ENCODE measurements at regions not wholly inside any gene's neighbourhood (a gene's known extent, or its start where the extent isn't known, plus 50 kb on each side); places are given as distances from the start of the nearest gene placed in this dataset.

- Histone ChIP-seq H3K4me3 (no peak overlapping the region), H3K4me1 (no peaks in the 10 kb centered on the region), H3K9me3 (no peaks in the 10 kb centered on the region), H3K27ac (no peak overlapping the region), H3K27me3 (no peaks in the 10 kb centered on the region), H3K36me3 (no peaks in the 10 kb centered on the region)
- no peak for DNase-seq
- intact Hi-C loops (cut with DNase I), result no loop called here
- TF ChIP-seq POLR2A (IDR thresholded peaks at IDR 0.05), result no peak
- 77 to 78% methylated on average over 3 of the region's 3 CpGs for WGBS, 2 donors
Observed at GRCh38 chr2:147603876-147604275, 241.0 kb upstream of the ACVR2A start.

DNA sequence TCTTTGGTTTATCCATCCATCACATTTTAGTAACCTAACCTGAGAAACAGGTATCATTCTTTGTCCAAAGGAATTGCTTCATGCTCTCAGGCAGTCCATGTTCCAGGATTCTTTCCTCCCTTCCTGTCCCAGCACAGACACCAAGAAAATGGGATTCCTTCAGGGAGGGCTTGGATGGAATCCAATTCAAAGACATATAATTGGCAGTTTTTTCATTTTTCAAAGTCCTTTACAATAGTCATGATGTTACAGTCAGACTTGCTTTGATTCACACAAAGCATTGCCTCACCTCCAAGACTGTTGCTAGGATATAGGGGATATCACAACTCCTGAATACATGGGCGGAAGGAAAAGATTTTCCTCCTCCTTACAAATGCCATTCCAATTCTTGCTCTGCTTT, 241.4 kb upstream of the ACVR2A start:
- Histone ChIP-seq H3K36me3 (no peaks in the 10 kb centered on the region), H3K4me1 (no peaks in the 10 kb centered on the region), H3K9me3 (no peaks in the 10 kb centered on the region), H3K4me3 (no peak overlapping the region), H3K27ac (no peak overlapping the region), H3K27me3 (no peaks in the 10 kb centered on the region)
- DNase-seq, result no peak
- intact Hi-C loops (cut with DNase I), result no loop called here
- TF ChIP-seq POLR2AphosphoS5 (IDR thresholded peaks at IDR 0.05) (no peak), EP300 (IDR thresholded peaks at IDR 0.05) (no peak), POLR2A (IDR thresholded peaks at IDR 0.05) (no peak)
- TF ChIP-seq, protein P1, sequence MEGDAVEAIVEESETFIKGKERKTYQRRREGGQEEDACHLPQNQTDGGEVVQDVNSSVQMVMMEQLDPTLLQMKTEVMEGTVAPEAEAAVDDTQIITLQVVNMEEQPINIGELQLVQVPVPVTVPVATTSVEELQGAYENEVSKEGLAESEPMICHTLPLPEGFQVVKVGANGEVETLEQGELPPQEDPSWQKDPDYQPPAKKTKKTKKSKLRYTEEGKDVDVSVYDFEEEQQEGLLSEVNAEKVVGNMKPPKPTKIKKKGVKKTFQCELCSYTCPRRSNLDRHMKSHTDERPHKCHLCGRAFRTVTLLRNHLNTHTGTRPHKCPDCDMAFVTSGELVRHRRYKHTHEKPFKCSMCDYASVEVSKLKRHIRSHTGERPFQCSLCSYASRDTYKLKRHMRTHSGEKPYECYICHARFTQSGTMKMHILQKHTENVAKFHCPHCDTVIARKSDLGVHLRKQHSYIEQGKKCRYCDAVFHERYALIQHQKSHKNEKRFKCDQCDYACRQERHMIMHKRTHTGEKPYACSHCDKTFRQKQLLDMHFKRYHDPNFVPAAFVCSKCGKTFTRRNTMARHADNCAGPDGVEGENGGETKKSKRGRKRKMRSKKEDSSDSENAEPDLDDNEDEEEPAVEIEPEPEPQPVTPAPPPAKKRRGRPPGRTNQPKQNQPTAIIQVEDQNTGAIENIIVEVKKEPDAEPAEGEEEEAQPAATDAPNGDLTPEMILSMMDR (IDR thresholded peaks at IDR 0.05), result no peak
- WGBS, 2 donors, result 94% methylated on average over 1 of the region's 1 CpG

DNA sequence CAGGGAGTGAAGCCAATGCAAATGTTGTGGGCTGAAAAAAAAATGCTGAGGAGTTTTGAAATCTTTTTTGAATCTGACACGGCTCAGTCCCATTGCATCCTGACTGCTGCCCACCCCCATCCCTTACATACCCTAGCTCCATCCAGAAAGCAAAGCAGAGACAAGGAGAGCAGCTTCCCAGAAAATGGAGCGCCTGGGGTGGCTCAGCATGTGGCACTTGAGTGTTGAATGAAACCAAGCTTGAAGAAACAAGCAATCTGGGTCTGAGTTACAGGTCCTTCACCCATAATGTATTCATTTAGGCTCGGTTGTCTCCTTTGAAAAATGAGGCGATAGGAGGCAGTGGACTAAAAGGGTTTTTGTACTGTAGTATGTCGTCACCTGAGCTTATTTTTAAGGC, 244.2 kb upstream of the ACVR2A start:
- Histone ChIP-seq H3K27me3 (no peaks in the 10 kb centered on the region), H3K9me3 (no peaks in the 10 kb centered on the region), H3K4me3 (no peak overlapping the region), H3K4me1 (peaks cover 0 to 16% (median 13%) of the 10 kb centered on the region in 4 donors), H3K27ac (no peak overlapping the region), H3K36me3 (no peaks in the 10 kb centered on the region)
- no peak for TF ChIP-seq POLR2A (IDR thresholded peaks at IDR 0.05)
- TF ChIP-seq, protein P1 (IDR thresholded peaks at IDR 0.05), result no peak
- TF ChIP-seq POLR2AphosphoS5 (IDR thresholded peaks at IDR 0.05), result no peak
- no peak for TF ChIP-seq EP300 (IDR thresholded peaks at IDR 0.05)
- no peak for DNase-seq
- intact Hi-C loops (cut with DNase I), result no loop called here
- 78 to 84% methylated on average over 5 of the region's 5 CpGs for WGBS, 2 donors

GRCh38 chr2:147600223-147600622, 244.6 kb upstream of the ACVR2A start:
- TF ChIP-seq, protein P1 (IDR thresholded peaks at IDR 0.05), result no peak
- TF ChIP-seq POLR2AphosphoS5 (IDR thresholded peaks at IDR 0.05) (no peak), POLR2A (IDR thresholded peaks at IDR 0.05) (no peak)
- Histone ChIP-seq H3K4me3 (no peak overlapping the region), H3K4me1 (peaks cover 0 to 20% (median 17%) of the 10 kb centered on the region in 4 donors), H3K27ac (no peak overlapping the region), H3K36me3 (no peaks in the 10 kb centered on the region), H3K9me3 (no peaks in the 10 kb centered on the region), H3K27me3 (no peaks in the 10 kb centered on the region)
- 88 to 92% methylated on average over 7 of the region's 7 CpGs for WGBS, 2 donors
- intact Hi-C loops (cut with DNase I), result no loop called here
- no peak for DNase-seq

DNA sequence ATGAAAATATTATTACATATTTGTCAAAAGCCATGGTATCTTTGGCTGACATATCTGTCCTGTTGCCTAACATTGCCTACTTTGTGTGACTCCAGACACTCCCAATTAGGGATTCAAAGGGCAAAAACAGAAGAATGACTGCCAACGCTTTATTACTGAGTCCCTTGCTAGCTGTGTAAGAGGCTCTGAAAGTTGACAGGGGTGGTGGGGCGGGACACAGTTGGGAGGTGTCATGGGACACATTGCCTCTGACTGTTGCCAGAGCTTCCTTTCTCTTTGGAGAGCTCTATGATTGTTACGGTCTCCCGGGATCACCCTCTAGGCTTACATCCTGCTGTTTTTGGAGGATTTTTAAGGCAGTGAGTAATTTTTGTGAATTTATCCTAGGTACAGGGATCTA, 249.6 kb upstream of the ACVR2A start:
- WGBS, 2 donors, result 19 to 64% methylated on average over 4 of the region's 4 CpGs
- H3K27ac ChIP-seq, result peak overlapping the region in 1 of 4 donors; percentile 11
- no peak overlapping the region for H3K4me3 ChIP-seq
- H3K9me3 ChIP-seq, result no peaks in the 10 kb centered on the region
- DNase-seq, result no peak
- peaks cover 0 to 22% (median 20%) of the 10 kb centered on the region in 4 donors for H3K4me1 ChIP-seq
- TF ChIP-seq POLR2A (IDR thresholded peaks at IDR 0.05), result no peak
- TF ChIP-seq POLR2AphosphoS5 (IDR thresholded peaks at IDR 0.05), result no peak
- TF ChIP-seq EP300 (IDR thresholded peaks at IDR 0.05), result no peak
- TF ChIP-seq, protein P1 (IDR thresholded peaks at IDR 0.05), result no peak
- no peaks in the 10 kb centered on the region for H3K27me3 ChIP-seq
- H3K36me3 ChIP-seq, result no peaks in the 10 kb centered on the region
- intact Hi-C loops (cut with DNase I), result no loop called here

Data from sigmoid colon (tissue), 6 donors.